Left ventricle myocardium inferior (tissue), 1 donor: ENCODE measurements at regions not wholly inside any gene's neighbourhood (a gene's known extent, or its start where the extent isn't known, plus 50 kb on each side); places are given as distances from the start of the nearest gene placed in this dataset.

Source experiments
- DNase-seq: peaks from one replicate; pipeline ENCODE4 v3.0.0-alpha.2; 2020
- H3K27ac ChIP-seq: fragments of 200-600 bp; replicated peaks from 2 replicates; pipeline ENCODE4 v1.8.0; 2021
- H3K27me3 ChIP-seq: fragments of 200-600 bp; 2 replicates; pipeline ENCODE4 v1.8.0; 2021; ENCODE audit warnings: low read depth
- H3K36me3 ChIP-seq: fragments of 200-600 bp; 2 replicates; pipeline ENCODE4 v1.8.0; 2021
- H3K4me1 ChIP-seq: fragments of 200-600 bp; 2 replicates; pipeline ENCODE4 v1.8.0; 2021
- H3K4me3 ChIP-seq: fragments of 200-600 bp; 2 replicates; pipeline ENCODE4 v1.8.0; 2021; ENCODE audit warnings: mild to moderate bottlenecking, moderate library complexity
- H3K9me3 ChIP-seq: fragments of 200-600 bp; replicated peaks from 2 replicates; pipeline ENCODE4 v1.8.0; 2021
- intact Hi-C: fragments of 100-400 bp; cut with micrococcal nuclease; formaldehyde crosslinking; loops from one replicate; pipeline ENCODE4 v1.11.0; 2022
- TF ChIP-seq, protein P1 (sequence below): fragments of 200-600 bp; IDR thresholded peaks from 2 replicates; pipeline ENCODE4 v1.8.0; 2021; ENCODE audit warnings: antibody characterized with exemption, mild to moderate bottlenecking, borderline replicate concordance
- donor health status: DM: no; HTN: yes; CAD: no; lungs with severe emphysema.

DNA sequence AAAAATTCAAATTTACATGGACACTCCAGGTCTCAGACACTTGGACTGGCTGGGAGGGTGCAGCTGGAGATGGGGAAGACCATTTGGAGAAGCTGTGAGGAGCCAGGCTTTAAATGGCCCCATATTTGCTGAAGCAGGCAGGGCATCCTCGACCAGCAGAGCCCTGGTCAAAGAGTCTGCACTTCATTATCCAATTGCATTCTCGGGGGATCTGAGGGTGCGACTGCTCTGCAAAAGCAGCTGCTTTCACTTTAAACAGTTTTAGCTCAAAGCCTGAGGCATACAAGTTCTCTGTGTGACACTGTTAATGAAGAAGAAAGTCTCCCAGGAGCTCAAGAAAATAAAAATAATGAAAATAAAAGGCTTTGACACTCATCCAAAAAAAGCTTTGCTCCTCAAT lies 98.0 kb upstream of the SLC25A36 start:
- intact Hi-C loops = no loop called here
- Histone ChIP-seq H3K4me1 (peaks cover 11% of the 10 kb centered on the region), H3K36me3 (no peaks in the 10 kb centered on the region), H3K4me3 (no peak overlapping the region), H3K27me3 (peaks cover 54% of the 10 kb centered on the region), H3K27ac (no peak overlapping the region), H3K9me3 (no peaks in the 10 kb centered on the region)
- TF ChIP-seq, protein P1, sequence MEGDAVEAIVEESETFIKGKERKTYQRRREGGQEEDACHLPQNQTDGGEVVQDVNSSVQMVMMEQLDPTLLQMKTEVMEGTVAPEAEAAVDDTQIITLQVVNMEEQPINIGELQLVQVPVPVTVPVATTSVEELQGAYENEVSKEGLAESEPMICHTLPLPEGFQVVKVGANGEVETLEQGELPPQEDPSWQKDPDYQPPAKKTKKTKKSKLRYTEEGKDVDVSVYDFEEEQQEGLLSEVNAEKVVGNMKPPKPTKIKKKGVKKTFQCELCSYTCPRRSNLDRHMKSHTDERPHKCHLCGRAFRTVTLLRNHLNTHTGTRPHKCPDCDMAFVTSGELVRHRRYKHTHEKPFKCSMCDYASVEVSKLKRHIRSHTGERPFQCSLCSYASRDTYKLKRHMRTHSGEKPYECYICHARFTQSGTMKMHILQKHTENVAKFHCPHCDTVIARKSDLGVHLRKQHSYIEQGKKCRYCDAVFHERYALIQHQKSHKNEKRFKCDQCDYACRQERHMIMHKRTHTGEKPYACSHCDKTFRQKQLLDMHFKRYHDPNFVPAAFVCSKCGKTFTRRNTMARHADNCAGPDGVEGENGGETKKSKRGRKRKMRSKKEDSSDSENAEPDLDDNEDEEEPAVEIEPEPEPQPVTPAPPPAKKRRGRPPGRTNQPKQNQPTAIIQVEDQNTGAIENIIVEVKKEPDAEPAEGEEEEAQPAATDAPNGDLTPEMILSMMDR = no peak
- no peak for DNase-seq

DNA sequence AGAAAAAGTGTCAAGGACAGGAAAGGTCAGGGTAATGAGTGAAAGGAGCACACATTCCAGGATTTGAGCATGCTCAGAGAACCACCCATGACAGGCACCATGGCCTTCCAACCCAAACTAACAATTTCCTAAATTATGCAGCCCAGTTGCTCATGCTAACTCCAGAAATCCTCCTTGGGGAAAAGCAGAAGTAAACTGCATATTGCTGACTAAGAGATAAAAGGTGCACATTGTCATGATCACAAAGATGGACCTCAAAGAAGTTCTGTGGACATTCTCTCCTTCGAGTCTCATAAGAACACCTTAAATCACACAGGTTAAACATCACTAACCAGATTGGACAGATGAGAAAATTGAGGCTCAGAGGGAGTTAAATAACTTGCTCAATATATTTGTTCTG lies 97.6 kb upstream of the SLC25A36 start:
- Histone ChIP-seq H3K27me3 (peaks cover 58% of the 10 kb centered on the region), H3K4me1 (peaks cover 11% of the 10 kb centered on the region), H3K36me3 (no peaks in the 10 kb centered on the region), H3K9me3 (no peaks in the 10 kb centered on the region), H3K27ac (no peak overlapping the region), H3K4me3 (no peak overlapping the region)
- TF ChIP-seq, protein P1 = no peak
- DNase-seq = no peak
- intact Hi-C loops = no loop called here

DNA sequence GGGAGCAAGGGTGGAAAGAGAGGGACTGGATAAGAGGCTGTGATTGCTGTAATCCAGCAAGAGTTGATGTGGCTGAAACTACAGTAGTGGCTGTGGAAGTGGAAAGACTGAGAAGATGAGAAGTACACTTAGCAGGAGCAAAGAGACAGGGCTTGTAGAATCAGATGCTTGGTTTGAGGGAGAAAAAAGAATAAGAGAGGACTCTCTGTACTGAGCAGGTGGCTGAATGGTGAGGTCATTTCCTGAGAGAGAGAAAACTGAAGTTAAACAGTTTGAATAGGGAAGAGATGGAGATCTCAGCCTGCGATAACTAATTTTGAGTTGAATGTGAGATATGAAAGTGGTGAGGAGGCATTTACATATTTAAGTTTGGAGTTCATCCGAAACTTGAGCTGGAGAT lies 95.8 kb upstream of the SLC25A36 start:
- Histone ChIP-seq H3K27me3 (peaks cover 59% of the 10 kb centered on the region), H3K9me3 (no peaks in the 10 kb centered on the region), H3K4me3 (no peak overlapping the region), H3K36me3 (no peaks in the 10 kb centered on the region), H3K4me1 (peaks cover 11% of the 10 kb centered on the region), H3K27ac (no peak overlapping the region)
- no peak for DNase-seq
- intact Hi-C loops = no loop called here
- TF ChIP-seq, protein P1 = no peak

DNA sequence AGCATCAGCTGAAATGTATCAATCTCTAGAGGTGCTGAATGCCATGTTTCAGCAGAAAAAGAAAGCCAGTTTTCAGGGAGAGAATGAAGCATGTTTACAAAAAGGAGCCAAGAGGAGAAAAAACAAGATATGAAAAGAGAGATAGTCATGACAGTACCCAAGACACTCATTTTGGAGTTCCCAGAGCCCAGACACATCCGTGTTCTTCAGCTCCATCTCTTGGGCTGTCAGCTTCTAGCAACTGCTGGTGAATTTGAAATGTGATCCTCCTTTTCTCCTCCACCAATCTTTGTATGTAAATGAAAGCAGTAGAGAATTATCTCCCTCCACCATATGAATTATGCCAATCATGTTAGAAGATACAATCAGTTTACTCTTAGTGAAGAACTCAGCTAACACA lies 93.0 kb upstream of the SLC25A36 start:
- TF ChIP-seq, protein P1 = no peak
- peaks cover 12% of the 10 kb centered on the region for H3K9me3 ChIP-seq
- DNase-seq = no peak
- peaks cover 51% of the 10 kb centered on the region for H3K27me3 ChIP-seq
- H3K4me3 ChIP-seq = no peak overlapping the region
- intact Hi-C loops = no loop called here
- H3K4me1 ChIP-seq = peaks cover 3% of the 10 kb centered on the region
- no peak overlapping the region for H3K27ac ChIP-seq
- H3K36me3 ChIP-seq = no peaks in the 10 kb centered on the region

DNA sequence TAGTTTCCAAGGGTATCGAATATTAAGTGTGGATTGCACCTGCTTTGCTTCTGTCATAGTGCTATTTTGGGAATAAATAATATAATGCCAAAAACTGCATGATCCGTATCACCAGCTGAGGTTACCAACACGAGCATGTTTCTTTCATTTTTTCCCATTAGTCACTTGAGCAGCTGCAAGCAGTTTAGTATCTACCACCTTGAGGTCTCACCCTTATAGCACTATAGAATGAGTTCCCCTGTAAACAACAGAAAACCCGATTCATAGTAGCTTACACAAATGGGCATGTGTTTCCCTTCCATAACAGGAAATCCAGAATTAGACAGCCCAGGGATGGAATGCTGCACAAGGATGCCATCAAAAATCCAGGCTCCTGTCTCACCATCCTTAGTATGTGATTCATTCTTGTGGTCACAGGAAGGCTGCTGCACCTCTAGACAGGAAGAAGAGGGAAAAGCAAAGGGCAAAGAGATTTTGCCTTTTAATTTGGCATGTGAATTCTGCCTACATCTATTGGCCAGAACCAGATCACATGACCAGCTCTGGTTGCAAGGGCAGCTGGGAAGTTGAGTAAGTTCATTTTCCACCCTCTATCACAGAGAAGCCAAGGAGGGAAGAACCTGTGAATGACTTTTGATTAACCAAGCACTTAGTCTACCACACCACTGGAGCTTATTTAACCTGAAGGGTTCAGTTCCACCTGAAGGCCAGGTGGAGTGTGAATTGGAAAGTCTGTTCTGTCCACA lies 91.3 kb upstream of the SLC25A36 start:
- H3K9me3 ChIP-seq = peaks cover 13% of the 10 kb centered on the region
- DNase-seq = no peak
- intact Hi-C loops = no loop called here
- H3K4me1 ChIP-seq = no peaks in the 10 kb centered on the region
- H3K4me3 ChIP-seq = no peak overlapping the region
- H3K27ac ChIP-seq = no peak overlapping the region
- no peaks in the 10 kb centered on the region for H3K36me3 ChIP-seq
- TF ChIP-seq, protein P1 = no peak
- H3K27me3 ChIP-seq = peaks cover 36% of the 10 kb centered on the region
